ENCODE measurements at regions not wholly inside any gene's neighbourhood (a gene's known extent, or its start where the extent isn't known, plus 50 kb on each side); places are given as distances from the start of the nearest gene placed in this dataset.

DNA sequence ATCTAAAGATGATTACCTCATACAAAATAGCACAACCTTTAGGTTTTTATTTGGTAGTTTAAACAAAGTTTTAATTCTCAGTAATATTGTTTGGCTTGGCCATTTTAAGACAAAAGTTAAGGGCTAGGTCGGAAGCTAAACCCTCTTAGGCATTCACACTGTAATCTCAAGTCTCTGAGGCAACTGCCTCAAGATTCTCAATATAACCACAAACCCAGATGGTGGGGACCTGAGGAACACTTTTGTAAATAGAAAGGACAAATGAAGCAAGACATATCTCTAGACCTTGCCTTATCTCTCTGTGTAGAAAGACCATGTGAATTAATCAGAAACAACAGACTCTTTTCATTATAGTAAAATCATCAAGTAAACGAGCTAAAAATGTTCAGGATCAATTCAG lies 500.2 kb upstream of the CDH6 start:
- TF ChIP-seq, protein P1, sequence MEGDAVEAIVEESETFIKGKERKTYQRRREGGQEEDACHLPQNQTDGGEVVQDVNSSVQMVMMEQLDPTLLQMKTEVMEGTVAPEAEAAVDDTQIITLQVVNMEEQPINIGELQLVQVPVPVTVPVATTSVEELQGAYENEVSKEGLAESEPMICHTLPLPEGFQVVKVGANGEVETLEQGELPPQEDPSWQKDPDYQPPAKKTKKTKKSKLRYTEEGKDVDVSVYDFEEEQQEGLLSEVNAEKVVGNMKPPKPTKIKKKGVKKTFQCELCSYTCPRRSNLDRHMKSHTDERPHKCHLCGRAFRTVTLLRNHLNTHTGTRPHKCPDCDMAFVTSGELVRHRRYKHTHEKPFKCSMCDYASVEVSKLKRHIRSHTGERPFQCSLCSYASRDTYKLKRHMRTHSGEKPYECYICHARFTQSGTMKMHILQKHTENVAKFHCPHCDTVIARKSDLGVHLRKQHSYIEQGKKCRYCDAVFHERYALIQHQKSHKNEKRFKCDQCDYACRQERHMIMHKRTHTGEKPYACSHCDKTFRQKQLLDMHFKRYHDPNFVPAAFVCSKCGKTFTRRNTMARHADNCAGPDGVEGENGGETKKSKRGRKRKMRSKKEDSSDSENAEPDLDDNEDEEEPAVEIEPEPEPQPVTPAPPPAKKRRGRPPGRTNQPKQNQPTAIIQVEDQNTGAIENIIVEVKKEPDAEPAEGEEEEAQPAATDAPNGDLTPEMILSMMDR (IDR thresholded peaks at IDR 0.05), result no peak
- TF ChIP-seq EZH2phosphoT487 (IDR thresholded peaks at IDR 0.05), result no peak
